ENCODE measurements at regions not wholly inside any gene's neighbourhood (a gene's known extent, or its start where the extent isn't known, plus 50 kb on each side); places are given as distances from the start of the nearest gene placed in this dataset.

GRCh38 chr1:219761208-219761860, 148.4 kb upstream of the ZC3H11B start:
- H3K56ac ChIP-seq (ENCODE audit: extremely low read depth, insufficient read depth, low read length), result no peak overlapping the region
- H3K14ac ChIP-seq (replicated peaks; ENCODE audit: low read depth, low read length), result no peak overlapping the region
- H4K8ac ChIP-seq (ENCODE audit: low read depth in 2 of 2, low read length in 2 of 2), result no peak overlapping the region
- no peaks in the 10 kb centered on the region for H3K36me3 ChIP-seq (ENCODE audit: control insufficient read depth, insufficient read depth, low read length)
- no peaks in the 10 kb centered on the region for H3K4me1 ChIP-seq (ENCODE audit: control insufficient read depth, insufficient read depth, low read length)
- H3K9me3 ChIP-seq (ENCODE audit: control insufficient read depth, insufficient read depth, low read length), result no peaks in the 10 kb centered on the region
- no peak overlapping the region for H3K27ac ChIP-seq (ENCODE audit: insufficient read depth, low read length)
- dilution Hi-C loops (cut with HindIII; ENCODE audit: low sequenced_read_pairs, unreplicated experiment), result no loop called here
- DNase-seq, result no peak
- no peak overlapping the region for H3K23ac ChIP-seq (ENCODE audit: low read depth, low read length)
- no peak overlapping the region for H2BK120ac ChIP-seq (ENCODE audit: low read depth, low read length)
- no peaks in the 10 kb centered on the region; the same call in 1 of the 2 replicates for H3K27me3 ChIP-seq (ENCODE audit: control insufficient read depth, insufficient read depth, low read length)
- H2AK9ac ChIP-seq (replicated peaks; ENCODE audit: low read depth, low read length, poor library complexity), result no peak overlapping the region
- H2AFZ ChIP-seq (replicated peaks; ENCODE audit: low read length, poor library complexity), result no peak overlapping the region
- no TSS peak for BruUV-seq (replicated peaks)
- H4K20me1 ChIP-seq (ENCODE audit: insufficient read depth, low read length), result no peaks in the 10 kb centered on the region
- no peak for ATAC-seq (ENCODE audit: low read depth)
- no peak overlapping the region for H2AK5ac ChIP-seq (ENCODE audit: low read depth, low read length)
- ChIA-PET CTCF (no interaction called here), POLR2A (ENCODE audit: unreplicated experiment) (no interaction called here)
- H2BK15ac ChIP-seq (ENCODE audit: low read depth, low read length), result no peak overlapping the region
- H3K4me2 ChIP-seq (ENCODE audit: low read depth, low read length), result no peak overlapping the region
- H3K18ac ChIP-seq (ENCODE audit: low read depth, low read length), result no peak overlapping the region
- intact Hi-C loops (cut with micrococcal nuclease), result no loop called here
- no CpG with 5 or more reads among the region's 3 CpGs for whole genome bisulfite sequencing, 2 experiments (ENCODE audit: extremely low coverage in 2 of 2, insufficient read length in 1 of 2)
- H3K4me3 ChIP-seq (ENCODE audit: insufficient read depth, low read depth, low read length), result no peak overlapping the region
- H4K91ac ChIP-seq (ENCODE audit: insufficient read depth, low read depth, low read length), result no peak overlapping the region
- TF ChIP-seq POLR2A (IDR thresholded peaks at IDR 0.05; ENCODE audit: low read depth, low read length) (no peak), MAFK (IDR thresholded peaks at IDR 0.05; ENCODE audit: low read depth, low read length) (no peak), USF2 (IDR thresholded peaks at IDR 0.05; ENCODE audit: low read depth, low read length) (no peak), RAD21 (IDR thresholded peaks at IDR 0.05; ENCODE audit: low read length) (no peak), NFE2L2 (IDR thresholded peaks at IDR 0.05; ENCODE audit: low read depth, low read length) (no peak), ELK1 (IDR thresholded peaks at IDR 0.05; ENCODE audit: borderline replicate concordance, low read depth, low read length) (no peak), BHLHE40 (IDR thresholded peaks at IDR 0.05; ENCODE audit: low read depth, low read length) (no peak), RFX5 (IDR thresholded peaks at IDR 0.05; ENCODE audit: low read depth, low read length) (no peak), RCOR1 (IDR thresholded peaks at IDR 0.05; ENCODE audit: insufficient replicate concordance, low read length) (no peak), CEBPB (IDR thresholded peaks at IDR 0.05; ENCODE audit: low read depth, low read length) (no peak), MAZ (IDR thresholded peaks at IDR 0.05; ENCODE audit: borderline replicate concordance, low read depth, low read length) (no peak), CHD1 (IDR thresholded peaks at IDR 0.05; ENCODE audit: low read depth, low read length) (no peak), FOS (IDR thresholded peaks at IDR 0.05; ENCODE audit: low read depth, low read length) (no peak), CTCF (conservative IDR thresholded peaks at IDR 0.05; ENCODE audit: low read depth, low read length) (no peak), MXI1 (IDR thresholded peaks at IDR 0.05; ENCODE audit: borderline replicate concordance, low read depth, low read length) (no peak), SMC3 (IDR thresholded peaks at IDR 0.05; ENCODE audit: low read depth, low read length) (no peak)
- H2BK5ac ChIP-seq (ENCODE audit: low read depth, low read length, poor library complexity, severe bottlenecking), result no peak overlapping the region
- no peaks in the 10 kb centered on the region for H3K9me1 ChIP-seq (ENCODE audit: insufficient read depth, low read length)
- no peak overlapping the region for H3K4ac ChIP-seq (ENCODE audit: low read depth, low read length)
- in situ Hi-C loops (cut with MboI; ENCODE audit: low sequenced_read_pairs), result no loop called here
- H4K5ac ChIP-seq (ENCODE audit: low read depth, low read length), result no peak overlapping the region
- H3K9ac ChIP-seq (ENCODE audit: low read depth, low read length), result no peak overlapping the region
- H2BK20ac ChIP-seq (ENCODE audit: low read depth, low read length), result no peak overlapping the region
- H3K79me1 ChIP-seq (ENCODE audit: low read depth in 1 of 2, low read length in 2 of 2), result no peaks in the 10 kb centered on the region
